HTR-8/SVneo (cell line): ENCODE measurements at regions not wholly inside any gene's neighbourhood (a gene's known extent, or its start where the extent isn't known, plus 50 kb on each side); places are given as distances from the start of the nearest gene placed in this dataset.

Experiments used
- DNase-seq: peaks from one replicate; pipeline ENCODE4 v3.0.0; 2011; ENCODE audit warnings: low spot score, mixed read lengths; ENCODE audit not compliant: insufficient read length
- FAIRE-seq: peaks from 2 replicates; lab custom pipeline; 2011; peaks lifted over from hg19 to GRCh38; lab: Jason Lieb, UNC

DNA sequence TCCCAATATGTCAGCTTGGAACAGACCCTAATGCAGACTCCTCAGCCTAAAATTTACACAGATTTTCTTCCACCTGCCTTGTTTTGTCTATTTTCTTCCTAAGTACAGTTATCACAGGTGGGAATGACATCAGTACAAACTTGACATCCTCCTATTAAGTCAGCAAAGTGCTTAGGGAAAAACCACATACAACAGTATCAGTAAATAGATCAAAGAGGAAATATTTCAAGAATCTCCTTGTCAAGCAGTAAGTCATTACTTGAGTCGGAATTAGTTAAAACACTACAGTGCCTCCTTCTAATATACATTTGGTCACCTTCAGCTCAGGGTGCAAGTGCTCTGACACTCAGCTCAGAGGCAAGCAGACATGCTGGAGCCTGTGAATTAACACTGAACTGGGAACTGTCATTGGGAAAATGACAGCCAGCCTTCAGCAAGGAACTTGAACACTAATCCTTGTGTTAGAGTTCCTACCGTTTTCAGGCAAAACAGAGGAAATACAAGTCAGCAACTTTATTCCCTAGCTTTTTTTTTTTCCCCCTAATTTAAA, 394.3 kb upstream of the HTR2A start:
- FAIRE-seq (no peak), DNase-seq (no peak)

DNA sequence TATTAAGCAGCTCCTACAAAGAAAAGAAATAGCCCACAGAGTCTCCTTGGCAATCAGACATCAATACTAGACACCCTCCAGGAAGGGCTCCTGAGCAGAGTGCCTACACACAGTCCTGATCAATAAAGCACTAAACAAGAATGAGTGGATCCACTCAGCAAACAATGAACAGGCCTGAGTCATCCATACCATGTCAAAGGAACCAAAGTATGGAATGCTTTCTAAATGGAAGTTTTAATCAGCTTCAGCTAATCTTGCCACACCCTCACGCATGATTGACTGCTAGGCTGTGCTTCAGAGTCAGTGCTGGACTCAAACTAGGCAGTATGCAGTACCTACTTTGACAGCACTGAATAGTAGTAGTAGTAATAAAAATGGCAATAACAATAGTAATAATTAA, 392.7 kb upstream of the HTR2A start:
- FAIRE-seq (no peak), DNase-seq (no peak)

DNA sequence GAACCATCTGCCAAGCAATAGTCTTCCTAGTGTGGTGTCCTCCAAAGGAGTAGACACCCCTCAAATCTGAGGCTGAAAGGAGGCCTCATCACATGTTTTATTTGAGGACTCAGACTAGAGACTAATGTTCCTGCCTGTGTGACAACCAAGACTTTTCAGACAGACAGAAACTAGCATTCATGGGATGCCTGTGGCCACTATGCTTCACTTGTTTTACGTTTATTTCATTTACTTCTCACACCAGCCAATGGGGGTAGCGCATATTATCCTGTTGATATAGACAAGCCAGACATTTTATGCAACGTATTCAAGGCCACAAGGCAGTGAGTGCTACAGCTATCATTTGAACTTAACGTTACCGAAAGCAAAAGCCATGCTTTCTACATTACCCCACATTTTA, 391.7 kb upstream of the HTR2A start:
- DNase-seq (no peak), FAIRE-seq (no peak)

DNA sequence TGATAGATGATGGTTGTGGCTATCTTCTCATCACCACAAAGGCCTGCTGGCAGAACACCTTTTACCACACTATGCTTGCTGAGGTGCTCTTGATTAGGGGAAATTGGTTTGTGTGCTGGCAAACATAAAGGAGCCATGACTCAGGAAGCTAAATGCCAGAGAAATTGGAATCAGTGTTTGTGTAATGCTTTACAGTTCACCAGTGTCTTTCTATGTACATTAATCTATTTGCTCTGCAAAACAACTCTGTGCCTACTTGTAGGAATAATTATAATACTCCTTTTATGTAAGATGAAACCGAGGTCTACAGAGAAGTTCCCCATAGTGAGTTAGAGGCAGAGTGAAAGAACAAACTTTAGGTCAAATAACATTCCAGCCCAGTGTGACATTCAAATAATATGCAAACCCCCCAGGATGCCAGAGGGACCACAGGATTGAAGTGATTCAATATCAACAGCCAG, 390.5 kb upstream of the HTR2A start:
- FAIRE-seq = no peak
- no peak for DNase-seq

DNA sequence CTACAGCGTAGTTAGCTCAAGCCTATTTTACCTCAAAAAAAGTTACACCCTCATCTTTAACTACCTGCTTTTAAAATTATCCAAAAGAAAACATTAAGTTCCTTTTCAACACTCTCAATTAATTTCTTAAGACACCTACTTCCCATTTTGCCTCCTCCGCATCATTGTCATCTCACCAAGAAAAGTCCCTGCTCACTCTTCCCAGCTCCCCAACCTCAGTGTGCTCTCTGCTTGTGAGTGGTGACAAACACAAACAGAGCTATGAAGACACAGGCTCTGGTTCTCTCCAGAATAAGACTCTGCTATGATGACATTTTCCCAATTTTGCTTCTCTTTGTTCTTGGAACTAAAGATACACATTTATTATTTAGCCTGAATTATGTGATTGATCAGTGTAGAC, 385.1 kb upstream of the HTR2A start:
- DNase-seq = no peak
- FAIRE-seq = no peak

DNA sequence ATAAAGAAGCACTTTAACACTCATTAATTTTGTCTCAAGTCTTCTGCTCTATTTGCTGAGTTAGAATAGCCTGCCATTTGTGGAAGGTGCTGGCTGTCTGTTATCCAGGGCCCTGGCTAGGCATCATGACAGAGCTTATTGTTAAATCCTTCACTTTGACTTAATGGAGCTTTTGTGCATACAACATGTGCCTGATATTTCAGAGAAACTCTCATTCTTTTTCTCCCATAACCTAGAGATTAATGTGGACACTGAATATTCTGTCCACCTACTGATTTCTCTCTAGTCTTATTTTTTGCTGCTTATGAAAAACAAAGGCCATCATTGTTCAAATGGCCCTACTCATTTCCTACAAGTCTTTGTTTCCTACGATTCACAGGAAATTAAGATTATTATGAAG, 383.1 kb upstream of the HTR2A start:
- DNase-seq (no peak), FAIRE-seq (no peak)

DNA sequence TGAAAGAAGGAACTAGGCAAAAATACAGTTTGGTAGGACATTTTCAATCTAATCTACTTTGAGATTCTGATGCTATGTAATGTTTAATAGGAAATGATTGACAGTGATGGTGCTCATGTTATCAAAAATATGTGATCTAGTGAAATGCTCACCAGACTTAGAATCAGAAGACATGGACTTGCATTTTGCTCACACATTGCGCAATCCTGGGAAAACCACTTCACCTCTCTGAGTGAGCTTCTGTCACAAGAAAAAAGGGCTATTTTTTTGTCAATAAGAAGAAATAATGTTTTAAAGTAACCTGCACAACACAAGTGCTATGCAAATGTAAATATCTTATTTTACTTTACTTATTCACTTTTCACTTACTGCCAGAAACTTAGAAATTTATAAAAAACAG, 380.9 kb upstream of the HTR2A start:
- no peak for FAIRE-seq
- no peak for DNase-seq

DNA sequence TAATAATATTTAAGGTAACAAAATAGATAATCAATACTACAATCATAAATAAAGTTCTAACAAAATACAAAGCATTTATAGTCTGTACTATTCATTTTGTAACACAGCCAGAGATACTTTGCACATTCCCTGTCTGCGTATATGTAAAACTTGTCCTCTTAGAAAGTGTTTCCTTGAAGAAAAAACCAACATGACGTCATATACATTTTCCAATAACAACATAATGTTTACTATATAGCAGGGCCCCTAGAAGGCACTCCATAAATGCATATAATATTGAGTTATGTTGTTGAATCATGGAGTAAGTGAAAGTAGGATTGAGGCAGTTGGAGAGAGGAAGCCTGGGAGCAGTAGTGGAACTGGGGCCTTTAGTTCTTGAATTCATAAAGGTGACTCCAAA, 371.4 kb upstream of the HTR2A start:
- DNase-seq = no peak
- FAIRE-seq = no peak

DNA sequence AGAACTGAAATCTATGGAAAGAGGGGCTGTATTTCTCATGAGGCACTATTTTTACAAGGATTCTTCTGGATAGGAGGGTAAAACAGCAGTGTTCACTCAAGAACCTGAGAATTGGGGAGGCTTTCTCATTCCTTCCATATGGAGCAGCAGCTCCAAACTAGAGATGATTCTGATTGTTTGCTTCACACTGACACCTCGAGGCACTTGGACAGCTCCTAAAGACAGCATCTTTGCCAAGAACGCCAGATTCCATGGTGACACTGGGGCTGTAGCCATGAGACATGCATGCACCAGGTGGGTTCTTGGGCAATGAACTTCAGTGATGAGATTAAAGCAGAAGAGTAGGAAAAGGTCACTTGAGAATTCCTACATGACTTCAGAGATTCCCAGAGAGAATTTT, 361.5 kb upstream of the HTR2A start:
- DNase-seq (no peak), FAIRE-seq (no peak)

DNA sequence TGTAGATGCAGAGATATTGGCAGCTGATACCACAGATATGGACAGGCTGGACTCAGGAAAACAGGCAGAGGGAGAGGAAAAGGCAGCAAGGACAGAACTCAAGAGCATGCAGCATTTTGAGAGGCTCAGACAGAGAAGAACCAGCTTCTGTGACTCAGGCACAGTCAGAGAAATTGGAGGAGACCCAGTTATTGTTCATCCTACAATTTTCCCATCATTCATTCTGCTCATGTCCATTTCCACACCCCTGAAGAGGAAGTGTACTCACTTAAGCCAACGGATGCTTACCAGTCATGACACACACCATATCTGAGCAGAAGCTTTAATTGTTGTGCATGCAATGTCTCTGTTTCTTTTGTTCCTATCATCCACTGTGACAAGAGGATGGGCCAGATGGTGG, 359.8 kb upstream of the HTR2A start:
- FAIRE-seq (no peak), DNase-seq (no peak)

DNA sequence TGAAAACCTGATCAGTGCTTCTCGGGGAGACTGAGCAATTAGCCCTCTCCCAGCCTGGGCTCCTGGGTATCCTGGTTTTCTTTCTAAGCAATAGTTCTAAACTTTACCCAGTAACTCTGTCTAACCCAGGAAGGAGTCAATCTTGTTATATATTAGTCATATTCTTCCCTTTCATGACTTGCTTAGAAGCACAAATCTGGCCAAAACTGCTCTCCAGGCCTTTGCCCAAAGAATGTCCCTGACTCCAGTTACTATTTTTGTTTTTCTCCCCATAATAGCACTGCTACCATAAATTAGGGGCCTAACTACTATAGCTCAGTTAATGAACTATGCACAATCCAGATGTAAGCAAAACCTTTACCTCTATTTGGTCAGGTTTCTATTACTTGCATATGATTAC, 355.8 kb upstream of the HTR2A start:
- DNase-seq (no peak), FAIRE-seq (no peak)

DNA sequence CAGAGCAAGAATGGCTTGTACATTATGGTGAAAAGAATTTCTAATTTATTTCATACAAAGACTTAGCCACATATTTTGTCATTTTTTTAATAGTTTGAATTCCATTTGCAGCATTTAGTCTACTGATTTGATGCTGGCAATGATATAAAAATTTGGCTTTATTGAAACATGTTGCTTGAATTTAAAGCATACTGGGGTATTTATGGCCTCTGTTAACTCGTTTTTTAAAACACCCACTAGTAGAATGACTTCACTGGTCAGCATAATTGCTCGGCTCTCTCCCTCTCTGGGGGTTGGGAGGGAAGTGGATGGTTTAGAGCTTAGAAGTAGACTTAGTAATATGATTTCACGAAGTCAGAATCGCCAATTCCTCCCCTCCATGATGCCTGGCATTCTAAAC, 354.9 kb upstream of the HTR2A start:
- no peak for DNase-seq
- FAIRE-seq = no peak

DNA sequence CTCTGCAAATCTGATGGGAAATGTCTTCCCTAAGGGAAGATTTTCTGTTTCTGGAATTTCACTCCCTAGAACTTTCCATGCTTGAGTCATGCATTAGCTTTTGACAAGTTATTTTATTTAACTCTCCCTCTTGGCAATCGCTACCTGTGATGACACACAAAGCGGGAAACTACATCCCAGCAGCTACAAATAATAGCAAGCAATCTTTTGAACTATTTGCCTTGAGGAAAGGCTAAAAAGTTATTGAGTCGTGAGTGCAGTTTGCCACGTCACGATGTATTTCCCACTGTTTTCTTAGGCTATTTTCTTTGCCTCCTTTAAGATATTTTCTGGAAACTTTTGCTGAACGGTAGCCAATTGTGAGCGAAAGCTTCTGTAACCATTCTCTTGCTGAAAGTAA, 353.3 kb upstream of the HTR2A start:
- DNase-seq = no peak
- FAIRE-seq = no peak

DNA sequence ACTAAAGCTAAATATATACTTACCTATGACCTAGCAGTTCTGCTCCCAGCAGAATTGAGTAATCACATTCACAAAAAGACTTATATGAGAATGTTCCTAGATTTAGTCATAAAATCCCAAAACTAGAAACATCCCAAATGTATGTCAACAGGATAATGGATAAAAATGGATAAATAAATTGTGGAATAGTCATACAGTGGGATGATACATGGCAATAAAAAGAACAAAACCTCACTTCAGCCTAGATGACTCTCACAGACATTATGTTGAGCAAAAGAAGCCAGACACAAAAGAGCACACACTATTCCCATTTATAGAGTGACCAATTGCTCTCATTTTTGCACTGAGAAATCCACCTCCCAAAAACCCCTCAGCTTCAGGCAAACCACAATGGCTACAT, 352.4 kb upstream of the HTR2A start:
- DNase-seq = no peak
- no peak for FAIRE-seq

DNA sequence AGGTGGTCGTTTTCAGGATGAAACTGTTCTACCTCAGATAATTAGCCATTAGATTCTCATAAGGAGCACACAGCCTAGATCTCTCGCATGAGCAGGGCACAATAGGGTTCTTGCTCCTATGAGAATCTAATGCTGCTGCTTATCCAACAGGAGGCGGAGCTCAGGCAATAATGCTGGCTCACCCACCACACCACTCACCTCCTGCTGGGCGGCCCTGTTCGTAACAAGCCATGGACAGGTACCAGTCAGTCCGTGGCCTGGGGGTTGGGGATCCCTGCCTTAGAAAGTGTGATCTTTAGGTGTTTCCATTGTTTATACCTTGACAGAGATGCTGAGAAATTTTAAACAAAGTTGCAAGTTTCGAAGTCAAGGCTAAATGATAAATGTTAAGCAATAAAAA, 344.6 kb upstream of the HTR2A start:
- FAIRE-seq = no peak
- DNase-seq = no peak

DNA sequence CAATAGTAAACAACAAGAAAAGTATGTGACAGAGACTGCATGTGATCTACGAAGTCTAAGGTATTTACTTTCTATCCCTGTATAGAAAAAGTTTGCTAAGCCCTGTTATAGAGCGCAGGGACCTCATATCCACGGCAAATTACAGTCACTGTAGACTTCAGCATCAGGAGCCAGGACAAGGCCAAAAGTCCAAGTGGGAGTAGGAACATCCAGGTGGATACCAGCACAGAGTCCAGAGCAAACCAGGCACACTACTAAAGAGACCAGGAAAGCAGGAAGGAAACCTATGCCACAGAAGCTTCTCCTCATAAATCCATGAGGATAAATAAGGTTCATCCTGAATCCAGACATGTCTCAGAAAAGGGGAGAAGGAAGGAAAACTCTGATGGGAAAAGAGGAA, 342.2 kb upstream of the HTR2A start:
- DNase-seq (no peak), FAIRE-seq (no peak)

DNA sequence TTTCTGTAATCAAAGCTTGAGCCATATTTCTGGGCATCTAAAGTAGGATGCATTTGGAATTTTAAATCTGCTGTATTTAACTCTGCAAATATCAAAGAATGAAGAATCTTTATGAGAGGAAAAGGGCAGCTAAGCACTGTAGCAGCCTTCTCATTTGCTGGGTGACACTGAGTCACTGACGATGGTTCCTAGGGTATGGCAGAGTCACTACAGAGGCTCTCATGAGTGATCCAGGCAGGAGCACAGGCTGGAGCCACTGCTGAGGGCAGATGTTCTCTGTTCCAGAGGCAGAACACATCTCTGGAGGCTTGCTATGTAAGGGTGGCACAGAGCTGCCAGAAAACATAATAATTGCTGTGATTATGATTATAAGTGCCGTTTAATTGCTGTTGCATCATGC, 340.7 kb upstream of the HTR2A start:
- FAIRE-seq (no peak), DNase-seq (no peak)

DNA sequence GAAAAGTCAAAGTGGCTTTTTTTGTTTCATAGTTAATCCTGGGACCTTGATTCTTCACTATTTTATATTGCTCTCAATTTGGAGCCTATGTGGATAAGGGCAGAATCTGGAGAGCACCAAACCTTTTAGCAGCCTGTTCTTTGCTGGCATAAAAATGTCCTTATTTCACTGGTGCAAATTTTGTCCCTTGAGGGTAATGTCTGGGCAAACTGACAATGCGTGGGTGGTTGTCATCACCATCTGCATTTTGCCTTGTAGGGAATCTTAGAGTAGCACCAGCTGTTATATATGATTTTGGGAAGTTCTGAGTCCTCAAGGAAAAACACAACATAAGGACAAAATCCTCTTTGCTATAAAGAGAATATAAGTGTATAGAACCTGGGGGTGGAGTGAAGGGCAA, 336.9 kb upstream of the HTR2A start:
- DNase-seq (no peak), FAIRE-seq (no peak)

DNA sequence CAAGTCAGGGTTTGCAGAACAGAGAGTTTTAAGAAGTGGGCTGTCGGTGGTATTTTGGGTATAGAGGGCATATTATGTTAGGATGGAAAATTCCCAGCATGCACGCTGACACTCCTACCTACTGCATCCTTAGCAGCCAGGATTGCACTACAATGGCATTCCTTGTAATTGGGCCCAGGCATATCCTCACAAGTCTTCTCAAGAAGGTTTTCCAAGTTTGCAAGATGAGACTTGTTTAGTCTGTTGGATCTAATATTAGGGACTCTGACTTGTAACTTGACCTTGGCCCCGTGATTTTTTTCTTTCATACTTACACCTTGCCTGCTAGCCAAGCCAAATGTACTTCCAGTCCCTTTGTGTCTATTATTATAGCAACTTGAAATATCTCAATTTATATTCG, 335.7 kb upstream of the HTR2A start:
- no peak for FAIRE-seq

DNA sequence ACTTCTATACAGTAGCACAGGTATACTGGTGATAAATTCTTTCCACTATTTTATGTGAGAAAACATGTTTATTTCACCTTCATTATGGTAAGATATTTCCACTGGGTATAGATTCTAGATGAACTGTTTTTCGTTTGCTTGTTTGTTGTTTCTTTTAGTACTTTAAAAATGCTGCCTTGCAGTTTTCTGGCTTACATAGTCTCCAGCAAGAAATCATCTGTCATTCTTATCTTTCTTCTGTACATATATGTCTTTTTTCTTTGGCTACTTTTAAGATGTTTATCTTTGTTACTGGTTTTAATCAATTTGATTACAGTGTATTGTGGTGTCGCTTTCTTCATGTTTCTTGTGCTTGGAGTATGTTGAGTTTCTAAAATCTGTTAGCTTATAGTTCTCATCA, 333.3 kb upstream of the HTR2A start:
- no peak for FAIRE-seq
- DNase-seq = no peak

More for the DNA sequence above, 335.7 kb upstream of the HTR2A start:
- no peak for DNase-seq

DNA sequence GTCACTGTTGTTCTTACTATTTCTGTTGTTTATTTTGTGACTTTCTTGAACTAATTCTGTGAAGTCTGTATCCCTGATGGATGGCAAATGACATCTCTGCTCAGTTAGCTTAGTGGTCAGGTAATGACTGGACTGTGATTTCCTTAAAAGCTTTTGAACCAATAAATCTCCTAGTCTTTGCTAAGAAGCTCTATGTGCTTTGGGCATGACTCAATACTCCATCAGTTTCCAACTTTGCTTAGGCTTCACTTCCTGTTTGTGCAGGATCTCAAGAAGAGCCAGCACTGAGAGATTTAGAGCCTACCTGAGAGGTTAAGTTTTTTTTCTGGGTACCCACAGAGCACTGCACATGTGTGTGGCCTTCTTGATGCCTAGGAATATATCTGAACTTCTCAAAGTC, 329.7 kb upstream of the HTR2A start:
- DNase-seq (no peak), FAIRE-seq (no peak)

DNA sequence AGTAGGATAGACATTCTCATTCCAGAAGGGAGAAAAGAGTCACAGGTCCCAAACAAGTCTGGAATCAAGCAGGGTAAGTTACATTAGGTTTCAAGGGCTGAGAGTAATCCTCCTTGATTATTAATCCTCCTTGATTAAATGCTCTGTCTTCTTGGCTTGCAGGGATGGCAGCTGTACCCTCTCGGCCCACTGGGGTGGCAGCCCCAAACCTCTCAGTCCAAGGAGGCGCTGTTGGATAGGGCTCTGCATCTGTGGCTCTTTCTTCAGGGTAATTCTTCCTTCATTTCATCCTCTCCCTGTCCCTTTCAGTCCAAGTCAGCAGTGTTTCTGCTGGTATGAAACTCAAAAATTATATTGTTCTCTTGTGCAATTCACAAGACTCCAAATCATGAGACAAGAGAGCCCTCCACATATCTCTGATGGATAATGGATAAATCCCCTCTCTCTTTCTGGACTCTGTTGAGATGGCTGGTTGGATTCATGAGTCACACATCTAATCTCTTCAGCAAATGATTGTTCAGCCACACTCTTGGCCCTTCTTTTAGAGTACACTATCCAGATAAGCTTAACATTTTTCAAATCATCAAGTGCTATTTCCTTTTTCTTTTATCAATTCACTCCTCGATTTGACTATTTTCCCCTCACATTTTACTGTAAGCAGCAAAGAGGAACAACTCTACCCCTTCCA, 323.7 kb upstream of the HTR2A start:
- FAIRE-seq = no peak
- DNase-seq = no peak
